HEK293T (cell line): ENCODE measurements at regions not wholly inside any gene's neighbourhood (a gene's known extent, or its start where the extent isn't known, plus 50 kb on each side); places are given as distances from the start of the nearest gene placed in this dataset.

ENCODE experiments used
- ARNT ChIP-seq: fragments of 450-650 bp; IDR thresholded peaks from 2 replicates; pipeline ENCODE4 v1.6.1; 2017; ENCODE audit warnings: mild to moderate bottlenecking
- BHLHE40 ChIP-seq: fragments of 450-650 bp; IDR thresholded peaks from 2 replicates; pipeline ENCODE4 v1.6.1; 2016; ENCODE audit warnings: mild to moderate bottlenecking, moderate library complexity, borderline replicate concordance
- ELF4 ChIP-seq: fragments of 450-650 bp; IDR thresholded peaks from 2 replicates; pipeline ENCODE4 v1.6.1; 2017; ENCODE audit warnings: antibody characterized with exemption
- FOXA1 ChIP-seq: fragments of 450-650 bp; IDR thresholded peaks from 2 replicates; pipeline ENCODE4 v1.6.1; 2016; ENCODE audit warnings: mild to moderate bottlenecking
- FOXK2 ChIP-seq: fragments of 450-650 bp; IDR thresholded peaks from 2 replicates; pipeline ENCODE4 v1.6.1; 2016; ENCODE audit warnings: mild to moderate bottlenecking
- FOXM1 ChIP-seq: fragments of 450-650 bp; IDR thresholded peaks from 2 replicates; pipeline ENCODE4 v1.6.1; 2017; ENCODE audit warnings: mild to moderate bottlenecking, borderline replicate concordance
- HDGF ChIP-seq: fragments of 450-650 bp; IDR thresholded peaks from 2 replicates; pipeline ENCODE4 v1.6.1; 2017; ENCODE audit warnings: antibody characterized with exemption, borderline replicate concordance
- L3MBTL2 ChIP-seq: fragments of 450-650 bp; conservative IDR thresholded peaks from 2 replicates; pipeline ENCODE4 v1.6.1; 2016; ENCODE audit warnings: mild to moderate bottlenecking
- PKNOX1 ChIP-seq: fragments of 450-650 bp; IDR thresholded peaks from 2 replicates; pipeline ENCODE4 v1.6.1; 2016
- SP1 ChIP-seq: fragments of 450-650 bp; IDR thresholded peaks from 2 replicates; pipeline ENCODE4 v1.6.1; 2017
- SUZ12 ChIP-seq: fragments of 450-650 bp; IDR thresholded peaks from 2 replicates; pipeline ENCODE4 v1.6.1; 2016; ENCODE audit warnings: mild to moderate bottlenecking
- TARDBP ChIP-seq: fragments of 450-650 bp; IDR thresholded peaks from 2 replicates; pipeline ENCODE4 v1.6.1; 2016
- ZNF384 ChIP-seq: fragments of 450-650 bp; IDR thresholded peaks from 2 replicates; pipeline ENCODE4 v1.6.1; 2016

GRCh38 chr5:60230456-60230855 is 336.9 kb upstream of the PDE4D start:
- TF ChIP-seq TARDBP, result no peak
- TF ChIP-seq SP1, result no peak
- no peak for TF ChIP-seq SUZ12
- no peak for TF ChIP-seq BHLHE40
- no peak for TF ChIP-seq ZNF384
- TF ChIP-seq ARNT, result no peak
- TF ChIP-seq HDGF, result no peak
- no peak for TF ChIP-seq FOXK2
- TF ChIP-seq FOXM1, result no peak
- TF ChIP-seq L3MBTL2, result no peak
- TF ChIP-seq PKNOX1, result no peak
- TF ChIP-seq ELF4, result no peak
- TF ChIP-seq FOXA1, result no peak
